Activated CD4-positive, alpha-beta T cell treated with anti-CD3 and anti-CD28 coated beads for 48 hours (primary cell): ENCODE measurements at regions not wholly inside any gene's neighbourhood (a gene's known extent, or its start where the extent isn't known, plus 50 kb on each side); places are given as distances from the start of the nearest gene placed in this dataset.

Source experiments
- DNase-seq: peaks from one replicate; pipeline ENCODE4 v3.0.0-alpha.2; 2020

GRCh38 chr1:235009561-235010306 lies 118.9 kb downstream of the TOMM20 start:
- no peak for DNase-seq

GRCh38 chr1:235009074-235009473 lies 119.6 kb downstream of the TOMM20 start:
- DNase-seq: no peak

GRCh38 chr1:235008239-235008638 lies 120.4 kb downstream of the TOMM20 start:
- DNase-seq: no peak

- DNase-seq: no peak
These were observed 121.8 kb downstream of the TOMM20 start for GRCh38 chr1:235006816-235007215.

- no peak for DNase-seq
These were observed 122.4 kb downstream of the TOMM20 start for GRCh38 chr1:235006132-235006721.

- DNase-seq: no peak
These were observed 123.7 kb downstream of the TOMM20 start for GRCh38 chr1:235004840-235005391.

- DNase-seq: no peak
These were observed 124.4 kb downstream of the TOMM20 start for GRCh38 chr1:235004276-235004675.

- no peak for DNase-seq
These were observed 125.8 kb downstream of the TOMM20 start for GRCh38 chr1:235002706-235003300.

- no peak for DNase-seq
These were observed 129.1 kb downstream of the TOMM20 start for GRCh38 chr1:234999513-234999940.

- DNase-seq: no peak
These were observed 130.5 kb downstream of the TOMM20 start for GRCh38 chr1:234997896-234998741.

- DNase-seq: no peak
These were observed 131.3 kb downstream of the TOMM20 start for GRCh38 chr1:234997201-234997895.

GRCh38 chr1:234996245-234996757 lies 132.3 kb downstream of the TOMM20 start:
- DNase-seq: no peak

GRCh38 chr1:234994436-234995295 lies 134.0 kb downstream of the TOMM20 start:
- no peak for DNase-seq

- DNase-seq: no peak
These were observed 136.6 kb downstream of the TOMM20 start for GRCh38 chr1:234992065-234992464.

GRCh38 chr1:234990874-234991801 lies 137.5 kb downstream of the TOMM20 start:
- DNase-seq: no peak

GRCh38 chr1:234990328-234990675 lies 138.3 kb downstream of the TOMM20 start:
- DNase-seq: no peak

GRCh38 chr1:234989479-234990327 lies 138.9 kb downstream of the TOMM20 start:
- peak; percentile 45 for DNase-seq

GRCh38 chr1:234989019-234989418 lies 139.6 kb downstream of the TOMM20 start:
- peak; percentile 71 for DNase-seq

- no peak for DNase-seq
These were observed 140.1 kb downstream of the TOMM20 start for GRCh38 chr1:234988536-234988935.
